Thyroid gland (tissue), 4 donors: ENCODE measurements at regions not wholly inside any gene's neighbourhood (a gene's known extent, or its start where the extent isn't known, plus 50 kb on each side); places are given as distances from the start of the nearest gene placed in this dataset.

ENCODE experiments used
- CTCF ChIP-seq, 6 experiments: fragments of 200-600 bp in 3 of 6; fragments of 450-650 bp in 3 of 6; sonication (generic) in 3 of 6; IDR thresholded peaks; one replicate each; pipeline ENCODE4 v1.5.1; 2016 to 2019; ENCODE audit warnings: antibody characterized with exemption in 6 of 6, mild to moderate bottlenecking in 2 of 6, inconsistent platforms in 1 of 6, moderate library complexity in 1 of 6
- POLR2A ChIP-seq, 2 donors: fragments of 450-650 bp; IDR thresholded peaks; one replicate each; pipeline ENCODE4 v1.6.1; 2017; ENCODE audit warnings: antibody characterized with exemption in 2 of 2, mild to moderate bottlenecking in 2 of 2, moderate library complexity in 1 of 2

DNA sequence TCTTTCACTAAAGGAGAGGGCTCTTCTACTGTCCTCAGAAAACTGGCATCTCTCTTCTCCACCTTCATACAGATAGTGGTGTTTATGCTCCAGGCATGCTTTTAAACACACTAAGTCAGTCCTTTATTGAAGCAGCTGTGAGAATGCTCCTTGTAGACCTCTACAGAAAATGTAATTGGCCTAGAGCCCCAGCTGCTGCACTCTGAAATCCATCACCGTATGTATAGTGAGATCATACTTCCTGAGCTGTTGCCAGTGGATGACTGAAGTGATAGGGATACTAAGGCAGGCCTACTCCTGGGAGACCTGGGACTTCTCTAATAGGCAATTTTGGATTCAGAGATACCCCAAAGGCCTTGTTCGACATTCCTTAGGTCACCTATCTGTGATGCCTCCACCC lies 535.4 kb downstream of the RPS29 start:
- TF ChIP-seq POLR2A (IDR thresholded peaks at IDR 0.05) (no peak), CTCF (IDR thresholded peaks at IDR 0.05) (no peak)
